ENCODE measurements at regions not wholly inside any gene's neighbourhood (a gene's known extent, or its start where the extent isn't known, plus 50 kb on each side); places are given as distances from the start of the nearest gene placed in this dataset.
A peak's percentile ranks its signal among the peaks of the same experiment; 100 is the strongest.
"Not testable (repeated sequence)": the region's sequence is repeated elsewhere in the genome, so short reads cannot be mapped to it uniquely, and the experiment has no call there.

DNA sequence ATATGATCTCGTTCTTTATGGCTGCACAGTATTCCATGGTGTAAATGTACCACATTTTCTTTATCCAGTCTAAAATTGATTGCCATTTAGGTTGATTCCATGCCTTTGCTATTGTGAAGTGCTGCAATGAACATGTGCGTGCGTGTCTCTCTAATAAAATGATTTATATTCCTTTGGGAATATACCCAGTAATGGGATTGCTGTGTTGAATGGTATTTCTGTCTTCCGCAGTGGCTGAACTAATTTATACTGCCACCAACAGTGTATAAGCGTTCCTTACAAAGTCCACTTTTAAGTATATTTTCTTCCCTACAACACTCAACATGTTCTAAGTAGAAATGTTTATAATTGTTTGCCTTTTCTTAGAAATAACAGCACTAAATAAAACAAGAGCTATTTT is 521.9 kb downstream of the DTWD2 start:
- DNase-seq = no peak

DNA sequence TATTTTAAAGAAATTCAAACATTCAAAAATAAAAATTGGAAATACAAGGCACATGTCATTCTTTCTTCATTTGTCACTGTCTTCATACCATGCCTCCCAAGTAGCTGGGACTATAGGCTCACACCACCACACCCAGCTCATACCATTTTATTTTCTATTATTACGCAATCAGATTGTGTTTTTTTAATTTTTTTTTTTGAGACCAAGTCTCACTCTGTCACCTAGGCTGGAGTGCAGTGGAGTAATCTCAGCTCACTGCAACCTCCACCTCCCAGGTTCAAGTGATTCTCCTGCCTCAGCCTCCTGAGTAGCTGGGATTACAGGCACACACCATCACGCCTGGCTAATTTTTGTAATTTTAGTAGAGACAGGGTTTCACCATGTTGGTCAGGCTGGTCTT is 526.1 kb downstream of the DTWD2 start:
- DNase-seq = not testable (repeated sequence)

DNA sequence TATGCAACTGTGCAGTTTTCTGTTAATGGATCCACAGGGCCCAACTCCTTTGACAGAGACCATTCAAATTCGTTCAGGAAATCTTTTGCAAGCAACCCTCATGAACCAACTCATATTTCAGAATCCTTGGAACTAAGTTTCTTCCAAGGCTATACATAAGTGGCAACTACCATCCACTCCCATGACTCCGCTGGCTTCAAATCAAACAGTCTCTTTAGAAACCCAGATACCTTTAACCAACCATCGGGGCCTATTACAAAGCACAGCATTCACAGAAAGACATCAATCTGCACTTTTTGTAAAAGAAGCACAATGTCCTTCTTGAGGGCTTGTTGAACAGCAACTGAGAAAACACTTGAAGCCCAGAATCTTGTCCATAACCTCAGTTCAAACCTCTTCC is 526.9 kb downstream of the DTWD2 start:
- no peak for DNase-seq

DNA sequence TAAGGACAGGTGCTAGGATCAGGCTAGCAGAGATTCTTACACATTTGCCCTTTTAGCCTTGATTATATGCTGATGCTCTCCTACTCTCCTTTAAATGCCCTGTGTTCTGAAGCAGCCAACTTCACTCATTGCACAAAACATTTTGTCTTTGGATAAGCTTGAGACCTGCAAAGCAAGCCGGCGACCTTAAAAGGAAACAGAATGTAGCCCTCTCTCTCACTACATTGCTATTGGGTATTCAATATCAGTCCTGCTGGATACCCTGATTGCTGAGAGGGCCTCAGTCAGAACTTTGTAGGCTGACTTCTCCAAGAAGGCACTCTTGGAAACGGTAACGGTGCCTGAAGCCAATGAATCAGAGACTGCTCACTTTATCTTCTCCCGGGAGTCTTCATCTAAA is 528.9 kb downstream of the DTWD2 start:
- no peak for DNase-seq

DNA sequence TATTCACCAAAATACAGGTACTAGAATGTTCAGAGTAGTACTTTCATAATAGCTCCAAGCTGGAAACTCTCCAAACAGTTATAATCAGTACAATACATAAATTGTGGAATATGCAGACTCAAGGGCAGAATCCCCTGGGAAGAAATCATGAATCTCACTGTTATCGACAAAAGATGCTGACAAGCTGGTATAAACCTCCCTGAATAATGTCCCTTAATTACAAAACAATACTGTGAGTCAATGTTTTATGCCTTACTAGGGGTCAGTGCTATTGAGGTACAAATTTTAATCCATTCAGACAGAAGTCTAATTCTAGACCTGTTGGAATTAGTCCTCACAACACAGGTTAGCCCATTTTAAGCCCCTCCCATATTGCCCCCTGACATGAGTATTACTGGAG is 532.3 kb downstream of the DTWD2 start:
- DNase-seq = no peak

DNA sequence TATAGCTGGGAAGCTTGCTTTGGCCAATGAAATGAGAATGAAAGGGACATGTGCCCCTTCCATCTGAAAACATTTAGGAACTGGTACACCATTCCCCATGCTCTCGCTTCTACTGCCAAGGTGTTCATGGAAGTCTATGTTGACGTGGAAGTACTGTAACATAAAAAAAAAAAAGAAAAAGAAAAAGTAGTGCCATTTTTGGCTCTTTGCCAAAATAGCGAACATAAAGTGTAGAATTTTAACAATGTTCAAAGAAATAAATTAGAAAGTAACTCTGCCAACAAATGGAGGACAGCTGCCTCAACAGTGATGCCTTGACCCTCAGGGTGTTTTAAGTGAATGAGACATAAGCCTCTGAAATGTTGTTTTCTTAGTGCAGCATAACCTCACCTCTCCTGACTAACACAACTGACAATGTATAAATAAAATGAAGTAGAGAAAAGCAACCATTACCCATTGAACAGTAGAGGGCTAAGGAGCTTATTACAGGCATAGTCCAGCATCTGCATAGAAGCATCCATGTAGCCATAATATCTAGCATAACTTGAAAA is 536.6 kb downstream of the DTWD2 start:
- no peak for DNase-seq

DNA sequence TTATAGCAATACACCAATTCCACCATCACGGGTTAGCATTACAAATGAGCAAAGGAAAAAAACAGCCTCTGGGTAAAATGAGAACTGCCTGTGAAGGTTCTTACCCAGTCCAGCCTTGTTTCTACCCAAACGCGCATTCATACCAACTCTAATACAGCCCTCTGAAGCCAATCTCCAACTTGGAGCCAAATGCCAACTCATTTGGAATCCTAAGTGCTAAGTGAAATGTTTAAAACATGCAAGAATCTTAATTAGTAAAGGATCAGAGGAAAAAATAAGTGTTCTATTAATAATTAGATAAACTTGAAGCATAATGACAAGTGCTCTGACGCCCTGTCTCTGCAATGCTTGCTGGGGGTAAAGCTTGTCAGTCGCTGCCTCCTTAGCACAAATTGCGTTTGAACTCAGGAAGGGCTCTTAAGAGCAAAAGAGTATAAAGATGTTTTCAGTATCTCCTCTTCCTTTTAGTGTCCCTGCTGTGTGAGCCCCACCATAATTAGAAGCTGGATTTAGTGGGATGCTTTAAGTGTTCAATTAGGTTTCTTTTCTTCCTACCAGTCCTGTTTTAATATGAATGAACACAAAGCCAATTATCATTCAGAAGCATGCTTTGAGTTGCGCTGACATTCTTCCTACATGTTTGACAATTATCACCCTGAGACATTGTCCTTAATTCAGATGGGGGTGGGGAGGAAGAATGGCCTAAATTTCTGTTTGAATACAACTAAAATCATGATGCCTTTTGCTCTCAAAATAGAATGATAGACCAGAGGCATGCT is 537.6 kb downstream of the DTWD2 start:
- DNase-seq = no peak

DNA sequence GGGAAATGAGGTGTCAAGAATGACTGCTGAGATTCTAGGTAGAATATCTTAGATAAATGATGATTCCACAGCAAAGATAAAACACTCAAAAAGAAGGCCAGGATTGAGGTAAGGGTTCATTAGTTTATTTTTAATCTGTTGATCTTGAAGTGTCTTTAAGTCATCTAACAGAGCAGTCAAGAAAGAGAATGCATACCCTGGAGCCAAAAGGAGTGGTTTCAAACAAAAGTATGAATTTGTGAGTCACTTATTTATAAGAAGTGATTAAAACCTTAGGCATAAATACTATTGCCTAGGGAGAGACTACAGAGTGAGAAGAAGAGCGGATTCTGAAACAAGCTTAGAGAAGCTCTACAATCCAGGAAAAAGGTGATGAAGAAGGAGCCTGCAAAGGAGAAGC is 541.0 kb downstream of the DTWD2 start:
- DNase-seq = no peak

DNA sequence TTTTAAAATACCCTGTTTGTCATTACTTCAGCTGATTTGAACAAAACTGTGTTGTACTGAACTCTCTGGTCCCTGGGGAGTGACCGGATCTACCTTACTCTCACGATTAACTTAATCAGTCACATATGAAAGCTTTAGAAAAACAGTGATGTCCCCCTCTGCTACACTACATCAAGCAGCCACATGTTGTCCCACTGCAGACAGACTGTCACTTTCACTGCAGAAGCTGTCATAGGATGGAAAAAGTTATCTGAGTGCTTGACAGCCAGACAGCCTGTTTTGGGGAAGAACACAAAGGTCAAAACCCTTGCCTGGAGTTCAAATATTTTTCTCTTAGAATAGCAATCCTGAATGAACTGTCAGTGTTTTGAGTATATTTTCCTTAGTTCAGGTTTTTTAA is 546.4 kb downstream of the DTWD2 start:
- no peak for DNase-seq

DNA sequence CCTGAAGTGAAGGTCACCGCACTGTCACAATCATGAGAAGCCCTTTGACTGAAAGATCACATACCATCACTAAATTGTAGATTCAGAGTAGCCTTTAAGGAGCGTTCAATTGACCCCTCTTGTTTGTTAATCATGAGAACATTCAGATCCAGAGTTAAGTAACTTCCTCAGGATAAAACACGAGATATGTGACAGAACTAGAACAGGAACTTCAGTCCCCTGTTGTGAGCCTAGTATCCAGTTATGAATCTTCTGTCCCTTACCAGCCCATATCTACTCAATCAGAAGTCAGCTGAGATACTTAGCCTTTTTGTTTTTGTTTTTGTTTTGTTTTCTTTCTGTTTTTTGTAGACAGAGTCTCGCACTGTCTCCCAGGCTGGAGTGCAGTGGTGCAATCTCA is 547.3 kb downstream of the DTWD2 start:
- DNase-seq = no peak

DNA sequence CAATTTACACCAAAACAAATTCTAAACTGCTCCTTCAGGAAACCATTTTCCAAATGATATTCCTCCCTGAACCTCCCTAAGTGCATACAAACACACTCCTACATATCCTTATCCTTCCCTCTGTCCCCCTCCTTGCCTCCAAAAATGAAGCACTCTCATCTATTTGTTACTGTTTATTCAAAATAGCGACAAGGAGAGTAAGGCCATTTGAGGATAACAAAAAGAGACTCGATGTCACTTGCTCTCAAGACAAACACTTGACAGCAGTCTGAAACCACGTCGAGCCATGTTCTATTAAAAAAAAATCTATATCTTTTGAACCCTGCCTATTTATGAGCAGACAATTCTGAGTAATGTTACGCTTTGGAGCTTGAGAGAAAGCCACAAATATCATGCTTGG is 547.9 kb downstream of the DTWD2 start:
- DNase-seq = no peak

DNA sequence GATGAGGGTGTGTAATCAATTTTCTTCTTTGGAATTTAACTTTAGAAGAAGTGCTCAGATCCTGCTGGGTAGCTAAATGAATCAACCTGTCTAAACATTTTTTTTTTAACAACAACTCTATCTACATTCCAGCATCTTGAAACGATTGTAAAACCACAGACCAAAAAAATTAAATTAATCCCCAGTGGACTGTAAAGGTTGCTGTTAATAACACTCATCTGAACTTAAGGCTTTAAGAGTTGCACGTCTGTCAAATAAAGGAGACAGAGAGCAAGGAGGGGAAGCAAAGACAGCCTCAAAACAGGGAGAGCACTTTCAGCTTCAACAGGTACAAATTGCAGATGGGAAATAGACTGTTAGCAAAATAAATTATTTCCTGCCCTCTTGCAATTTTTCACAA is 548.5 kb downstream of the DTWD2 start:
- DNase-seq = no peak

DNA sequence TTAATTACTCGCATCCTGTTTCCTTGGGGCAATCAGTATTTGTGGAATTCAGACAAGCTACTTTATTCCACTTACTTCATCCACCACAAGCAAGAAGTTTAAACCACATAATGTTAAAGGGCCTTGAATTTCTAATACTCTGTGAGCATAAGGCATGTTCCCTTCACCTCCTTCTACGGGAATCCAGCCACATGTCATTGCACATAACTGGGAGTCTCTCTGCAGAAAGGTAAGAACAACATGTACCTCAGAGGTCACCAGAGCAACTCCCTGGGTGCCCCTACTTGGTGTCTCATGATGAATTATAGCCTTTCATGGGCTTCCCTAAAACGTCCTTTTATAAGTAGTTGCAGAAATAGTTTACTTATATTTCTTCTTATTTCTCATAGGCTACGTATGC is 553.2 kb downstream of the DTWD2 start:
- DNase-seq = no peak

DNA sequence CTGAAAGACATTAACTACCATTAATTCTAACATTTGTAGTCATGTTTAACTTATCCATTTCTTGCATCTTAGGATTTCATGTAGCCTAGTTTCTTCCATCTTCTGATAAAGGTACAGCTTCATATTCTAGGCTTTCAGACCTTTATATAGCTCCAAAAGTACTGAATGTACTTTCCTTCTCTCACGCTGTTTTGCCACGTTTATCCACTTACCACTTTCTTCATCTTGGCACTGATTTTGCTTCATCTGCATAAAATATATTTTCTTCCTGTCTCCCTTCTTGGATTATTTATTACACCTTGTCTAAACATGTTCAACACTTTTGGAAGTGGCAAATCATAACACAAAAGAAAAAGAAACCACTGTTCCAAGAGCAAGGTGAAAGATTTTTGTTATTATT is 553.8 kb downstream of the DTWD2 start:
- no peak for DNase-seq

DNA sequence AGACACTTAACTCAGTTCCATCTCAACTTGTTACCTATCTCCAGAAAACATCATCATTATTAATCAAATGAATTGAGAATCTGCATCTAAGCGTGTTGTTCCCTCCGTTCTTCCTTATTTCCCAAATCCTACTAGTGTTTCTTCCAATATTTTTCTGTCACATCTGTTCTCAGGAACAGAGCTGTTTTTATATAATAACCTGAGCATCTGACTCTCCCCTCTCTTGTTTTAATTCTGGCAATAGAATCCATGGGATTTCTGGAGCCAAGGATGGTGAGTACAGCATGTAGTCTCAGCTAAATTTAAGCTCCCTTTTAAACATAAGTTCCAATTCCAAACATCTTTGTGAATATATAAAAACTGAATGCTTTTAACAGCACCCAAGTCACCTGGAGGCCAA is 558.3 kb downstream of the DTWD2 start:
- DNase-seq = no peak

DNA sequence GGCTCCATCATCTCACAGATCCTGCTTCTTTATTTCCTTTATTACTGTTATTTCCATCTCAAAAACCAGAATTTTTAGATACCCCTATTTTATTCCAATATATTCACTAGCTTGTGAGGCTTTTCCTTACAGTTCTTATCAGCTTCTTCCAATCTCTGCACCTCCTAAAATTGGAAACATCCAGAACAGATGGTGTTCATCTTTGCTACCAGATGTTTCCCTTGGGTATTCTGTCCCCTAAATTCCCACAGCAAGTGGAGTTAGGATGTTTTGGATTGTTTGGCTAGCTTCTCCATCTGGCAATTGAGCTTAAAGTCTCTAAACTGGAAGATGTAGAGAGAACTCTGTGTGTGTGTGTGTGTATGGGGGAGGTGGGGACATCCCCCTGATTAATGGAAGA is 580.4 kb downstream of the DTWD2 start:
- peak; percentile 8 for DNase-seq

DNA sequence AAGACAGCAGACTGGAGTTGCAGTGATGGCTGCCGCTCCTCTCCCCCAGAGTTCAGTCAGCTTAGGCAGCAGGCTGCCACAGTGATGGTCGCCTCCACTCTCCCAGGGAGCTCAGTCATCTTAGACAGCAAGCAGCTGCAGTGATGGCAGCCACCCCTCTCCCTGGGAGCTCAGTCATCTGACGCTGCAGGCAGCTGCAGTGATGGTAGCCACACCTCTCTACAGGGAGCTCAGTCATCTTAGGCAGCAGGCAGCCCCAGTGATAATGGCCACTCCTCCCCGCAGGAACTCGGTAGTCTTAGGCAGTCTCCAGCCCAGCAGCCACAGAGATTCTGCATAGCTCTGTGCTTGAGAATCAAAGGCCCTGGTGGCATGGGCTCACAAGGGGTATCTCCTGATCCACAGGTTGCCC is 582.7 kb downstream of the DTWD2 start:
- DNase-seq = no peak

DNA sequence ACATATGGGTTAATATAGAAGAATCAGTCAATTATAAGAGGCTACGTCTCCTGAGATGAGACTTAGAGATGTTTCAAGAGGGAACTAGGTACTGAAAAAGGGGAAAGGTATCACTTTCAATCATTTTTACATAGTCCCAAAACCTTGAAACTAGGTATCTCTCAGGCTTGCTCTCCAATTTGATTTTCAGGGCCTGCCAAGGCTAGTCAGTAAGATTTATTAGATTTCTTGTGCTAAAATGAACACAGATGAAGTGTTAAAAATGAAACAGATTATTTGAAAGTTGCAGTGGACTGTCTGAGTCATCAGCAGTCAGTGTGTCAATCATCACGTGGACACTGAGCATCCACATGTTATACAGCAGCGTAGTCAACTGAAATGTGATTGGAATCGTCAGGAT is 591.1 kb downstream of the DTWD2 start:
- DNase-seq = no peak

DNA sequence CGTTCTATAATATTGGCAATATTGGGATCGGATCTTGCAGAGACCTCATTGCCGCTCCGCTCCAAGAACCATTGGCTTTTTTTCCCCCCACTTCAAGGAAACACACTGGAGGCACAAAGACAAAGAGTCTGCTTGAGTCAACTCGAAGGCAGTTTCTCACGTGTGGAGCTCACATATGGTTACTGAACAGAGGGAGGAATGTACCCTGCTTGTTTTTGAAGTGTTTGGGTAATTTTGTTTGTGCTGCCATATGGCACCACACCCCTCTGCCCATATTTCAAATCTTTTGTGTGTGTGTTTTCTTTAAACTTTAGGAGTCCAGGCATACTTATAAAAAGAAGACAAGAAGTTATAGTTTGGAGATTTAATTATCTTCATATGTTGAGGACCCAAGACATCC is 595.9 kb downstream of the DTWD2 start:
- peak; percentile 63 for DNase-seq

DNA sequence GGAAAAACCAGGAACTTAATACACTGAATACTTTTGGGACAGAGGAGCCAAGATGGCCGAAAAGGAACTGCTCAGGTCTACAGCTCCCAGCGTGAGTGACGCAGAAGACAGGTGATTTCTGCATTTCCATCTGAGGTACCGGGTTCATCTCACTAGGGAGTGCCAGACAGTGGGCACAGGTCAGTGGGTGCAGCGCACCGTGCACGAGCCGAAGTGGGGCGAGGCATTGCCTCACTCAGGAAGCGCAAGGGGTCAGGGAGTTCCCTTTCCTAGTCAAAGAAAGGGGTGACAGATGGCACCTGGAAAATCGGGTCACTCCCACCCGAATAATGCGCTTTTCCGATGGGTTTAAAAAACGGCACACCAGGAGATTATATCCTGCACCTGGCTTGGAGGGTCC is 605.4 kb downstream of the DTWD2 start:
- DNase-seq = not testable (repeated sequence)

DNA sequence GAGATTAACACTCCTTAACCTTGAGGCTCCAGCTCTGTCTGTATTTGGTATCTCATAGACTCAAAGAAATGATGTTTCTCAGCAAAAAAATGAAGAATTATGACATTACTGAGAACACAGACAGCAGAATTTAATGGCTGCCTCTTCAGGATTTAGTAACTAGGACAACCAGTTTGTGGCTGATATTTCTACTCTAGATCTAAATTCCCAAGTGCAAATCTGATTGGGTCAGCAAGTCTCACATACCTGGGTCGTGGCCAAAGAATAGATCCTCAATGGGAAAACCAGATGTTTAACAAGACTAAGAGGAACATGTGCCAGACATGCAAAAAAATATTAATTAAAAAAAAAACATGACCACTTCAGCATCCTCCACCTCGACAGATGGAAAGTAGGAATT is 608.9 kb downstream of the DTWD2 start:
- DNase-seq = no peak

DNA sequence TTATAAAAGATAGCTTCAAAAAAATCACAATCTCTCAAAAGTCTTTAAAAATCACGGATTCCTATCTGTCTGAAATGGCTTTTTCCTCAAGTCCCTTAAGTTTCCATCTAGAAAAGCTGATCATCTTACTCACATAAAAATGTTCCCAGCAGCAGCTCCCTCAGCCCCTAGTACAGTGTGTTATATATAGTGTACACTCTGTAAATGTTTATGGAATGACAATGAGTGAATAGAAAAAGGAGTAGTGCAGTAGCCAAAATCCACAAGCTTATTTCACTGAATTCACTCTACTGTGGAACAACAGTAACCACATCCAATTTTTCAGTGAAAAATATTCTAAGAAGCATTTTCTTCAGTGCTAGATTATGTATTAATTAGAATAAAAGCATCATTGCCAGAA is 609.4 kb downstream of the DTWD2 start:
- DNase-seq = no peak

DNA sequence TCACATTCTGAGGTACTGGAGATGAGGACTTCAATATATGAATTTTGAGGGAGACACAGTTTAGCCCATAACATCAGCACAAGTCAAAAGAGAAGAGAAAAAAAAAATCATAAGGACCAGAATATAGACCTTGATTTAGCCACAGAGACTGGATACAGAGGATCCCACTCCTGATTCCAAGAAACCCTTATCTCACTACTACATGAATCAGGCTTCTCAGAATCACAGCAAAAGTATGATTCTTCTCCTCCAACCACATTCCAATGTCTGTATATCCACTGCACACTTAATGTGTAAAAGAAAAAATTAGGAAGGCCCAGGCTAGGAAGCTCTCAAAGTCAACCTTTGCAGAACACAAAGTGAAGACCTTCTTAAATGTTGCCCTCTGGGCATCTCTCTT is 610.9 kb downstream of the DTWD2 start:
- DNase-seq = no peak

DNA sequence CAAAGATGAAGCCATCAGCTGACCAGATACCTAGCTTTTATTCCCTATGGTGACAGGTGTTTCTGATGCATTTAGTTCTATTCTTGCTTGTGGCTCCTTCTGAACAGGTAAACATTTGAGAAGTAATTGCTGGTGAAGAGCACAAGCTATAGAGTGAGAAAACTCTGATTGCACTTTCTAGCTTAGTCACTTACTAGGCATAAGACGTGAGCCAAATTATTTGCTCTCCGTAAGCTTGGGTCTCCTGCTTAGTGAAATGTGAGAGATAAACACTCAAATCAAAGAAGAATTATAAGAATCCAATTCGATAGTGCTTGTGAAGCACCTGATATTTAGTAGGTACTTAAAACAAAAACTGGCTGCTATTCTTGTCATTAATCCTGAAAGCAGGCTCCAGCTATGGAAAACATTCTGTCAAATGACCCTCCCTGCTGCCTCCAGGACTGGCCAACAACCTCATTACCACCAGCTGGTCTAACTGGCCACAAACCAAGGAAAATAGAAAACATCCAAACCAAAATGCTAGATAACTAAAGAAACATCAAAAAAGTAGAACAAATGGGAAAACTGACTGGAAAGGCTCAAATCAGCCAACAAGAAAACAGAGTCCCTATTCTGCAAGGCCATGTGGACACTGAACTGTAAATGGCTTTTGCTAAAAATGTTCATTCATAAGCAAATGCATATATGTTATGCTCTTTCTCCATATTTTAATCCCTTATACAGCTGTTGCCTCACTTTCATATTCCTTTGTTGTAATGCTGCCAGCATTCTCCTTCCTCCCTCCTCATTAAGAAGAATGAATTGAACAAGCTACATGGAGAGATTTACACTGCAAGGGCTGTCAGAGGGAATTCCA is 616.1 kb downstream of the DTWD2 start:
- DNase-seq = no peak

Measured in NCI-H2171 (cell line).